GM18861 (cell line): ENCODE measurements at regions not wholly inside any gene's neighbourhood (a gene's known extent, or its start where the extent isn't known, plus 50 kb on each side); places are given as distances from the start of the nearest gene placed in this dataset.
"Not testable (repeated sequence)": the region's sequence is repeated elsewhere in the genome, so short reads cannot be mapped to it uniquely, and the experiment has no call there.

Experiments used
- ATAC-seq: cut with Tn5 transposase; IDR thresholded peaks from one replicate; pipeline ENCODE4 v1.9.1; 2021; ENCODE audit not compliant: unreplicated experiment

GRCh38 chr21:28485301-28486022 is 507.2 kb downstream of the LTN1 start:
- no peak for ATAC-seq

- ATAC-seq, result no peak
Observed at GRCh38 chr21:28483301-28484035, 509.2 kb downstream of the LTN1 start.

- no peak for ATAC-seq
Observed at GRCh38 chr21:28482657-28483056, 510.0 kb downstream of the LTN1 start.

GRCh38 chr21:28480470-28480869 is 512.2 kb downstream of the LTN1 start:
- no peak for ATAC-seq

- ATAC-seq, result no peak
Observed at GRCh38 chr21:28473530-28474220, 519.0 kb downstream of the LTN1 start.

GRCh38 chr21:28472543-28472942 is 520.1 kb downstream of the LTN1 start:
- not testable (repeated sequence) for ATAC-seq

- no peak for ATAC-seq
Observed at GRCh38 chr21:28464988-28465387, 527.7 kb downstream of the LTN1 start.

- ATAC-seq, result no peak
Observed at GRCh38 chr21:28464095-28464494, 528.6 kb downstream of the LTN1 start.

- ATAC-seq, result no peak
Observed at GRCh38 chr21:28459193-28459592, 533.5 kb downstream of the LTN1 start.

- no peak for ATAC-seq
Observed at GRCh38 chr21:28458446-28458845, 534.2 kb downstream of the LTN1 start.

GRCh38 chr21:28455253-28455600 is 537.5 kb downstream of the LTN1 start:
- no peak for ATAC-seq

- ATAC-seq, result no peak
Observed at GRCh38 chr21:28454564-28455252, 538.0 kb downstream of the LTN1 start.

GRCh38 chr21:28447462-28447861 is 545.2 kb downstream of the LTN1 start:
- ATAC-seq, result no peak

GRCh38 chr21:28445141-28445830 is 547.4 kb downstream of the LTN1 start:
- ATAC-seq, result no peak

- no peak for ATAC-seq
Observed at GRCh38 chr21:28444557-28444956, 548.1 kb downstream of the LTN1 start.

GRCh38 chr21:28444111-28444510 is 548.6 kb downstream of the LTN1 start:
- ATAC-seq, result no peak

- no peak for ATAC-seq
Observed at GRCh38 chr21:28442624-28443023, 550.1 kb downstream of the LTN1 start.

- no peak for ATAC-seq
Observed at GRCh38 chr21:28442085-28442484, 550.6 kb downstream of the LTN1 start.

- ATAC-seq, result no peak
Observed at GRCh38 chr21:28439788-28440187, 552.9 kb downstream of the LTN1 start.

- no peak for ATAC-seq
Observed at GRCh38 chr21:28439251-28439650, 553.4 kb downstream of the LTN1 start.

GRCh38 chr21:28437061-28437460 is 555.6 kb downstream of the LTN1 start:
- ATAC-seq, result no peak
